Parathyroid adenoma (tissue), 2 donors: ENCODE measurements at regions not wholly inside any gene's neighbourhood (a gene's known extent, or its start where the extent isn't known, plus 50 kb on each side); places are given as distances from the start of the nearest gene placed in this dataset.

Experiments used
- H2AFZ ChIP-seq: fragments of 300-600 bp; sonication (generic); one replicate; pipeline ENCODE4 v1.7.0; 2017; ENCODE audit warnings: antibody characterized with exemption, mild to moderate bottlenecking
- H3K27ac ChIP-seq: fragments of 300-600 bp; sonication (generic); one replicate; pipeline ENCODE4 v1.7.0; 2017
- H3K27me3 ChIP-seq: fragments of 300-600 bp; sonication (generic); one replicate; pipeline ENCODE4 v1.7.0; 2017; ENCODE audit warnings: low read length; ENCODE audit not compliant: control insufficient read depth, insufficient read depth
- H3K36me3 ChIP-seq: fragments of 300-600 bp; sonication (generic); one replicate; pipeline ENCODE4 v1.7.0; 2017; ENCODE audit warnings: low read length; ENCODE audit not compliant: control insufficient read depth, insufficient read depth
- H3K4me1 ChIP-seq: fragments of 300-600 bp; sonication (generic); one replicate; pipeline ENCODE4 v1.7.0; 2017; ENCODE audit warnings: control low read depth
- H3K4me2 ChIP-seq: fragments of 300-600 bp; sonication (generic); one replicate; pipeline ENCODE4 v1.7.0; 2017; ENCODE audit warnings: low read length
- H3K4me3 ChIP-seq: fragments of 300-600 bp; sonication (generic); one replicate; pipeline ENCODE4 v1.7.0; 2017; ENCODE audit warnings: low read depth, low read length
- H3K79me2 ChIP-seq: fragments of 300-600 bp; sonication (generic); one replicate; pipeline ENCODE4 v1.7.0; 2017; ENCODE audit warnings: control low read depth
- H3K9ac ChIP-seq: fragments of 300-600 bp; sonication (generic); one replicate; pipeline ENCODE4 v1.7.0; 2017; ENCODE audit warnings: mild to moderate bottlenecking
- H3K9me3 ChIP-seq: fragments of 300-600 bp; sonication (generic); one replicate; pipeline ENCODE4 v1.7.0; 2017; ENCODE audit warnings: low read length; ENCODE audit not compliant: control insufficient read depth
- CTCF ChIP-seq: fragments of 300-600 bp; sonication (generic); IDR thresholded peaks from one replicate; pipeline ENCODE4 v1.7.0; 2017; ENCODE audit warnings: antibody characterized with exemption, mild to moderate bottlenecking
- donor health status: primary hyperparathyroidism.

- no peak overlapping the region for H2AFZ ChIP-seq
- H3K27ac ChIP-seq = no peak overlapping the region
- TF ChIP-seq CTCF = no peak
- no peak overlapping the region for H3K4me2 ChIP-seq
- H3K4me3 ChIP-seq = no peak overlapping the region
- H3K9ac ChIP-seq = no peak overlapping the region
- no peaks in the 10 kb centered on the region for H3K79me2 ChIP-seq
- no peaks in the 10 kb centered on the region for H3K4me1 ChIP-seq
- no peaks in the 10 kb centered on the region for H3K27me3 ChIP-seq
- H3K36me3 ChIP-seq = no peaks in the 10 kb centered on the region
- H3K9me3 ChIP-seq = no peaks in the 10 kb centered on the region
Observed at GRCh38 chr20:7151676-7152470, 384.4 kb downstream of the BMP2 start.

DNA sequence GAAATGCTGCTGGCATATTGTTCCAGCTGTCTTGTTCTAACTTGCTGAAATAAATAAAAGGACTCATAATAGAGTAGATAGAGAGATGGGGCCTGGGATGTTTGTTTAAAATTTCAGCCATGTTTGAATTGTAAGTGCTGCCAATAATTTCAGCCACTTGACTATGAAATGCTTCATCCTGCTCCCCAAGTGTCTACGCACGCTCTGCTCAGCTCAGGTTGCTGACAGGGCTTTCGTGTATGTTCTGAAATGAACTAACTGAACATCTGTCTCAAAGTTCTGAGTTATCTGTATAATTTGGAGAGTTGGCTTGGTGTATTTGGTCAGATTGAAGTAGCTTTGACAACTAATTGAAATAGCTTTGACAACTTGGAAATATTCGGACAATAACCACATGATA, 387.8 kb downstream of the BMP2 start:
- H3K9me3 ChIP-seq = no peaks in the 10 kb centered on the region
- H3K79me2 ChIP-seq = no peaks in the 10 kb centered on the region
- no peak overlapping the region for H3K4me3 ChIP-seq
- TF ChIP-seq CTCF = no peak
- no peaks in the 10 kb centered on the region for H3K36me3 ChIP-seq
- H3K4me1 ChIP-seq = no peaks in the 10 kb centered on the region
- no peak overlapping the region for H3K27ac ChIP-seq
- peak overlapping the region; percentile 39 for H2AFZ ChIP-seq
- no peak overlapping the region for H3K9ac ChIP-seq
- no peaks in the 10 kb centered on the region for H3K27me3 ChIP-seq
- no peak overlapping the region for H3K4me2 ChIP-seq

DNA sequence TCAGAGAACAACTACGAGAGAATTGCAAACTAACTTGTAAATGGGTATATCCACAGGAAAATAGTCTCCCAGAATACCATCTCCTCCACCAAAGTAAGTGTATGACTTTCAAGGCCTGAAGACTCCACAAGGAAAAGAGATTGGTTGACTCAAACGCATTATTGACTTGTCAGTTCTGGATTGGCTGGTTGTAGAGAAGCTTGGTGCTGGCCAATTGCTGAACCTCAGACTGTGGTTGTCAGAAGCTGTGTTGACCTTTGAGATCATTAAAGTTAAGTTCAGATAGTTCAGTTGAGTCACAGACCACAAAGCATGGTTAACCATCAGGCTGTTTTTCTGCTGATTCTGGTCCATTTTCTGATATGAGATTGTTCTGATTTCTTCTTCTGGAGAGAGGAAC, 388.3 kb downstream of the BMP2 start:
- no peaks in the 10 kb centered on the region for H3K79me2 ChIP-seq

DNA sequence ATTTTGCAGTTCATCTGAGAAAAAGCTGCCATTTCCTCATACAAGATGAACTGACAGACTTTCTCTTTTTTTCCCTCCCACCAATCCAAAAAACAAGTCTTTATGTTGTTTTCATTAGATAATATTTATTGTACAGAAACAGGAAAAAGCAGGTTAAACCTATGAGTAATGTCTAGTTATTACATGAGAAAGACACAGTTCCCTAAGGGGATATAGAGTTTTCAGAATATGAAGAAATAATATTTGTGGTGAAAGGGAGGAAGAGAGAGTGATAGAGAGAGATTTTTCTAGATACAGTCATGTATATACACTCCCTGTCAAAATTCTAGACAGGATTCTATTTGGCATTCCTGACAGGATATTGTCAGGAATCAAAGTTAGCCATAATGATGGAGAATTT, 392.4 kb downstream of the BMP2 start:
- Histone ChIP-seq H3K9me3 (no peaks in the 10 kb centered on the region), H3K4me2 (no peak overlapping the region), H3K9ac (no peak overlapping the region), H2AFZ (no peak overlapping the region), H3K36me3 (no peaks in the 10 kb centered on the region), H3K27ac (no peak overlapping the region), H3K4me1 (no peaks in the 10 kb centered on the region), H3K27me3 (no peaks in the 10 kb centered on the region), H3K79me2 (no peaks in the 10 kb centered on the region), H3K4me3 (no peak overlapping the region)
- no peak for TF ChIP-seq CTCF

More for the DNA sequence above, 388.3 kb downstream of the BMP2 start:
- no peak overlapping the region for H2AFZ ChIP-seq
- no peak overlapping the region for H3K27ac ChIP-seq
- no peak overlapping the region for H3K9ac ChIP-seq
- no peak for TF ChIP-seq CTCF
- no peaks in the 10 kb centered on the region for H3K36me3 ChIP-seq
- no peak overlapping the region for H3K4me2 ChIP-seq
- no peak overlapping the region for H3K4me3 ChIP-seq
- no peaks in the 10 kb centered on the region for H3K9me3 ChIP-seq
- no peaks in the 10 kb centered on the region for H3K27me3 ChIP-seq
- H3K4me1 ChIP-seq = no peaks in the 10 kb centered on the region

- Histone ChIP-seq H3K79me2 (no peaks in the 10 kb centered on the region), H3K27me3 (no peaks in the 10 kb centered on the region), H3K27ac (no peak overlapping the region), H3K4me2 (no peak overlapping the region), H3K4me3 (no peak overlapping the region), H2AFZ (no peak overlapping the region), H3K9me3 (no peaks in the 10 kb centered on the region), H3K9ac (no peak overlapping the region), H3K4me1 (no peaks in the 10 kb centered on the region), H3K36me3 (no peaks in the 10 kb centered on the region)
- TF ChIP-seq CTCF = peak; percentile 48
Observed at GRCh38 chr20:7161690-7162089, 394.2 kb downstream of the BMP2 start.
